T-helper 17 cell (primary cell): ENCODE measurements at regions not wholly inside any gene's neighbourhood (a gene's known extent, or its start where the extent isn't known, plus 50 kb on each side); places are given as distances from the start of the nearest gene placed in this dataset.

Experiments
- ATAC-seq: fragments of 150-1000 bp; cut with Tn5 transposase; 2 replicates; pipeline ENCODE4 v1.10.0; 2021; ENCODE audit warnings: mild to moderate bottlenecking, moderate library complexity
- DNase-seq, 3 donors: peaks; one replicate each; pipeline versions ENCODE4 v3.0.0 to v3.0.0-alpha.2; 2020 to 2021
- H3K9me3 ChIP-seq: one replicate; pipeline ENCODE4 v1.7.0; 2013; ENCODE audit warnings: low read length, mild to moderate bottlenecking; ENCODE audit not compliant: control insufficient read depth, poor library complexity, severe bottlenecking
- H3K27ac Mint-ChIP-seq: one replicate; pipeline ENCODE4 v1.8.0; 2022; ENCODE audit warnings: mild to moderate bottlenecking, moderate library complexity, mixed read lengths
- H3K27me3 Mint-ChIP-seq: one replicate; pipeline ENCODE4 v1.8.0; 2022; ENCODE audit warnings: mixed read lengths
- H3K36me3 Mint-ChIP-seq: one replicate; pipeline ENCODE4 v1.8.0; 2022; ENCODE audit warnings: low read depth, mixed read lengths
- H3K4me1 Mint-ChIP-seq: one replicate; pipeline ENCODE4 v1.8.0; 2022; ENCODE audit warnings: mild to moderate bottlenecking, mixed read lengths
- H3K4me3 Mint-ChIP-seq: one replicate; pipeline ENCODE4 v1.8.0; 2022; ENCODE audit warnings: mild to moderate bottlenecking, moderate library complexity, mixed read lengths

DNA sequence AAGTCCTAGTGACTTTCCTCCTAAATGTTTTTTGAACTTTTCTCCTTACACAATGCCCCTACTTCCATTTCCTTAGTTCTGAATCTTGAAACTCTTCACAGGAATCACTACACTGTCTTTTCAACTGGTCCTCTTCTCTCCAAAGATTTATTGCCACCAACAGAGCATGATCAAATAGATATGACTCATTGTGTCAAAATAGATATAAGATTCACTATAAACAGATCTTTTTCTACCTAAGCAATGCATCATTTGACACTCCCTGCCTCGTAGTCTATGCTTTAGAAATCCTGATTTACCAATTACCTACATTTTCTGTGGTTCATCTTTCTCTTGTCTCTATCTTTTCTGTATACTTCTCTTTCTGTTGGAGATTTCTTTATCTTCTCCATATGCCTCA lies 789.6 kb upstream of the SLIT2 start:
- Mint-ChIP-seq H3K36me3 (no peaks in the 10 kb centered on the region), H3K27me3 (no peaks in the 10 kb centered on the region), H3K4me3 (no peak overlapping the region), H3K4me1 (no peaks in the 10 kb centered on the region), H3K27ac (no peak overlapping the region)
- DNase-seq (no peak), ATAC-seq (no peak)
- H3K9me3 ChIP-seq: no peaks in the 10 kb centered on the region

DNA sequence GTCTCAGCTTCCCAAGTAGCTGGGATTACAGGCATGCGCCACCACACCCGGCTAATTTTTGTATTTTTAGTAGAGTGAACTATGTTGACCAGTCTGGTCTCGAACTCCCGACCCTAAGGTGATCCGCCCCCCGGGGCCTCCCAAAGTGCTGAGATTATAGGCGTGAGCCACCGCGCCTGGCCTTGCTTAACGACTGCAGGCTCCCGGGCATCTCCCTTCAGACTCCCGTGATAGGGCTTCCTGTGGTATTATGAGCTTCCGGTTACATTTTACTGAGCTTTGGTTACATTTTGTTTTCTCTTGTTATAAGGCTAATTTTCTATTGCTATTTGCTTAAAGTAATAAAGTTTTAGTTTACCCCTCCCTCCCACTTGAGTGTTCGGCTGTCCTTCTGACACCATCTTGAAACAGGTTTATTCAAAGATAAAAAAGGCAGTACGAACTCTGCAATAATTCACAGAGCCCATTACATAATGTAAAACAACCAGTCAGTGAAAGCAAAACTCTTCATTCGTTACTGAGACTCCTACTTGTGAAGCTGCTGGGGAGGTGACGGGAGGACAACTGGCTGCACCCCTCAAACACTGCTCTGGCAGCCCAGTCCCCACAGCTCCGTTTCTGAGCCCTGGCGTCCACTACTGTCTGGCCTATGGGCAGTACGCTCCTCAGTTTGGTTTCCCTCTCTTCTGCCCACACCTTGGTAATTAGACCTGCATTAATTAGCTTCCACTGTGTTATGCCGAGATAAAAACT lies 795.7 kb upstream of the SLIT2 start:
- ATAC-seq: no peak
- Mint-ChIP-seq H3K27ac (no peak overlapping the region), H3K36me3 (no peaks in the 10 kb centered on the region), H3K27me3 (no peaks in the 10 kb centered on the region), H3K4me3 (no peak overlapping the region), H3K4me1 (no peaks in the 10 kb centered on the region)
- no peaks in the 10 kb centered on the region for H3K9me3 ChIP-seq
- DNase-seq: no peak

DNA sequence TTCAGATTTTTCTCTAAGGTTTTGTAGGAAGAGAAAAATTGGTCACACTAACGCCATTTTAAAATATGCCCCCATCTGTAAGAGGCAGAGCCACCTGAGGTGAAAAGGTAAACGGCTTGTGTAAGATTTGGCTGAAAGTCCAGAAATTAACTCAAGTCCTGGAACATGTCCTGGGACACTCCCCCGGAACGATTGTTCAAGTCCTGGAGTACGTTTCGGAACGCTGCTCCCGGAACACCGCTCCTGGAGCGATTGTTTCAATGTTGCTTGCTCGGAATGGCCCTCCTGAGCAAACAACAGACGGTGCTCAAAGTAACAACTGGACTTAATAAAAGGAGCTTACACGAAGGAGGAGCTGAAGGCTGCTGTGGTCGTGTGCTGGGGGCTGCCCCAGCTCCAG lies 796.5 kb upstream of the SLIT2 start:
- ATAC-seq (no peak), DNase-seq (no peak)
- H3K4me3 Mint-ChIP-seq: no peak overlapping the region
- no peaks in the 10 kb centered on the region for H3K36me3 Mint-ChIP-seq
- H3K4me1 Mint-ChIP-seq: no peaks in the 10 kb centered on the region
- H3K27ac Mint-ChIP-seq: no peak overlapping the region
- H3K27me3 Mint-ChIP-seq: no peaks in the 10 kb centered on the region
- no peaks in the 10 kb centered on the region for H3K9me3 ChIP-seq

DNA sequence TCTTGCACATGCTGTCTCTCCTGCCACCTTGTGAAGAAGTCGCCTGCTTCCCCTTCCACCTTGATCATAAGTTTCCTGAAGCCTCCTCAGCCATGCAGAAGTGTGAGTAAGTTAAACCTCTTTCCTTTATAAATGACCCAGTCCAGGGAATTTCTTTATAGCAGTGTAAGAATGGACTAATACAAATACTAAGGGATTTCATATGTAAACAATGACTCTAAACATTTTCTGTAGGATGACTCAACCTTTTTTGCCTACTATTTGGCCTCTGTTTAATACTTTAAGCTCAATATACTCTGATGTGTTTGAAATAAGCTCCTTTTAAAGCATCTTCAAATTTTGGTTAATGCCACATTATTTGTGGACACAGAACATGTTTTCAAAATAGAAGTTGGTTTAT lies 813.5 kb upstream of the SLIT2 start:
- no peak for ATAC-seq
- H3K4me1 Mint-ChIP-seq: no peaks in the 10 kb centered on the region
- H3K9me3 ChIP-seq: no peaks in the 10 kb centered on the region
- no peak for DNase-seq
- no peaks in the 10 kb centered on the region for H3K36me3 Mint-ChIP-seq
- no peak overlapping the region for H3K4me3 Mint-ChIP-seq
- H3K27ac Mint-ChIP-seq: no peak overlapping the region
- H3K27me3 Mint-ChIP-seq: no peaks in the 10 kb centered on the region

DNA sequence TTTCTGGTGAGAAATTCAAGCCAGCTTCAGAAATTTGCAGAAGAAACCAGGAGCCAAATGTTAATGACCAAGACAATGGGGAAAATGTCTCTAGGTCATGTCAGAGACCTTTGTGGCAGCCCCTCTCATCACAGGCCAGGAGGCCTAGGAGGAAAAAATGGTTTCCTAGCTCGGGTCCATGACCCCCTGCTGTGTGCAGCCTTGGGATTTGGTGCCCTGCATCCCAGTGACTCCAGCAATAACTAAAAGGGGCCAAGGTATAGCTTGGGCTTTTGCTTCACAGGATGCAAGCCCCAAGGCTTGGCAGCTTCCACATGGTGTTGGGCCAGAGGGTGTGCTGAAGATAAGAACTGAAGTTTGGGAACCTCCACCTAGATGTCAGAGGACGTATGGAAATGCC lies 814.7 kb upstream of the SLIT2 start:
- no peak overlapping the region for H3K27ac Mint-ChIP-seq
- no peak overlapping the region for H3K4me3 Mint-ChIP-seq
- H3K4me1 Mint-ChIP-seq: no peaks in the 10 kb centered on the region
- no peak for DNase-seq
- no peaks in the 10 kb centered on the region for H3K27me3 Mint-ChIP-seq
- H3K9me3 ChIP-seq: no peaks in the 10 kb centered on the region
- H3K36me3 Mint-ChIP-seq: no peaks in the 10 kb centered on the region
- no peak for ATAC-seq

DNA sequence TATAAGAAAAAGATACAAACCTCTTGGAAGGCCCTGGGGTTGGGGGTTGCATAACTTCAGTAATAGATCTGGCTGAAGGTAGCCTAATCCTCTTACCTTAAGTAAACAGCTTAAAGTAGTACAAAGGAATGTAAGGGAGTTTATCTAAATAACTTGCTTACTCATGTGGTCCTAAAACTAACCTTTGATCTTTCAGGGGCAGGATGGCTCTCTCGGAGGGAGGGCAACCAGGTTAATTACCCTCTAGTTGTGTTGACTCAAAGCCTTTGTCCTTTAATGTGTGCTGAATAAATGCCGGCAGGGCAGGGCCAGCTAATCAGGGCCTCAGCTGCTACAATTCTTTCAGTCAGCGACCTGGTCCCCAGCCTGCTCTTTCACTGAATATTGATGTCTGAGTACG lies 822.0 kb upstream of the SLIT2 start:
- H3K9me3 ChIP-seq: no peaks in the 10 kb centered on the region
- H3K27ac Mint-ChIP-seq: no peak overlapping the region
- ATAC-seq (no peak), DNase-seq (no peak)
- H3K36me3 Mint-ChIP-seq: no peaks in the 10 kb centered on the region
- no peaks in the 10 kb centered on the region for H3K4me1 Mint-ChIP-seq
- H3K27me3 Mint-ChIP-seq: no peaks in the 10 kb centered on the region
- H3K4me3 Mint-ChIP-seq: no peak overlapping the region

DNA sequence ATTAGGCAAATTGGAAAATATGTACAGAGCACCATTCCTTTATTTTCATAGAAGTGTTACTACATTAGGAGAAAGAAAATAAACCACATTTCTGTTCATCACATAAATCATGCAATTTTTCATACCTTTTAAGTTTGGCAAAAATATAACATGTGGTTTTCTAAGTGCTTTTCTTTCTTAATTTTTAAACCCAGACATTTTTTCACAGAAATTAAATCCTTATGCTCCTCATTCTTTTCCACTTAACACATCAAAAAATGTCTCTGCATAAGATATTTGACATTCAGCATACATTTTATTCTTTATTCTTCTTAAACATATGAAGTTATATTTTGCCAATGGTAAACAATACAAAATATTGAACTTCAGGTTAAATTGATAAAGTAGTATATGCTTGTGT lies 826.6 kb upstream of the SLIT2 start:
- ATAC-seq (no peak), DNase-seq (no peak)
- no peaks in the 10 kb centered on the region for H3K4me1 Mint-ChIP-seq
- H3K9me3 ChIP-seq: no peaks in the 10 kb centered on the region
- H3K4me3 Mint-ChIP-seq: no peak overlapping the region
- no peaks in the 10 kb centered on the region for H3K27me3 Mint-ChIP-seq
- H3K27ac Mint-ChIP-seq: no peak overlapping the region
- H3K36me3 Mint-ChIP-seq: no peaks in the 10 kb centered on the region

DNA sequence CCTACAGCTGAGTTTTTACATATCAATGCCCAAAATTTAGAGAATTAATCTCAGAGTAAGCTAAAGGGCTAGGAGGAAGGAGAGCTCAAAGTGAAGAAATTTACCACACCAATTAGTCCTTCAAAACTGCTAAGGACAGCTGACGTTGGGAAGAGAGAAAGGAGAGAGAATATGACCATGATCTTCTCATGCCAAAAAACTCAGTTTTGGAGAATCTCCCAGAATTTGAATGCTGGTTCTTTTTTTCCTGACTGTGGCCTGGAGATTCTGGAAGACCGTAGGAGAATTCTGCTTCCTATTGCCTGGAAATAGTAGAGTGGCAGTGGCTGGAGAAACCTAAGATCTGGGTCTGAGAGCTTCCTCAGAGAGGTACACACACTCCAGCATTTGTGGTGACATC lies 834.4 kb upstream of the SLIT2 start:
- no peaks in the 10 kb centered on the region for H3K36me3 Mint-ChIP-seq
- ATAC-seq: no peak
- no peaks in the 10 kb centered on the region for H3K4me1 Mint-ChIP-seq

DNA sequence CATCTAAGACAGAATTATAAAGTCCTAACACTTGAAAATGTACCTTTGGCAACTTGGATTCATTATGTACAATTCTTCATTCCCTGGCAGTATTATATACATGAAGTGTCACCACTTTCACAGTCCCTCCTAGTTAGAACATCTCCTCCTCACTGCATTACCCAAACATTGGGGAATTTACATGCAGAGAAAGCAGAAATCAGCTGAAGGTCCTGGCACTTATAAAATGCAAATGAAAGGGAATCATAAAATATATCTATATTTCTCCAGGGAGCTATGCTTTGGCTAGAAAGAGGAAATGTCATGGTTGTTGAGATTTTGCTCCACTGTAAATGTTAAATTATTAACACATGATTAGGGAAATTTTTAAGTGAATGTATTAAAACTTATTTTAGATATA lies 835.6 kb upstream of the SLIT2 start:
- H3K9me3 ChIP-seq: no peaks in the 10 kb centered on the region
- Mint-ChIP-seq H3K4me1 (no peaks in the 10 kb centered on the region), H3K27me3 (no peaks in the 10 kb centered on the region), H3K27ac (no peak overlapping the region), H3K4me3 (no peak overlapping the region), H3K36me3 (no peaks in the 10 kb centered on the region)
- no peak for DNase-seq
- ATAC-seq: no peak

More for the DNA sequence above, 834.4 kb upstream of the SLIT2 start:
- DNase-seq: no peak
- H3K4me3 Mint-ChIP-seq: no peak overlapping the region
- H3K27ac Mint-ChIP-seq: no peak overlapping the region
- H3K27me3 Mint-ChIP-seq: no peaks in the 10 kb centered on the region
- no peaks in the 10 kb centered on the region for H3K9me3 ChIP-seq

DNA sequence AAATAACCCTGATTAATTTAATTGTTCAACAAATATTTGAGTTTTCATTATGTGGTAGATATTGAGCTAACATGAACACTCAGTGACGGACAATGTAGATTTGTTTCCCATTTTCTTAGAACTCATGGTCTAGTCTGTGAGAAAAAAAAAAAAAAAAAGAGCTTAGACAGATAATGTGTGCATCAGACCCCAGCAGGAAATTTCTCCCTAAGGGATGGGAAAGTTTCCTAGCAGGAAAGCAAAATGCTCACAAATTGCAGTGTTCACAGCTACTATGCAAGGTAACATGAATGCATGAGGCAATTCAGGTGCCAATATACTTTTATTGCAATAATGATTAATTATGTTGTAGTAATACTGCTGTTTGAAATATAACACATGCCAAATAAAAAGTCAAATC lies 843.2 kb upstream of the SLIT2 start:
- Mint-ChIP-seq H3K27ac (no peak overlapping the region), H3K27me3 (no peaks in the 10 kb centered on the region), H3K36me3 (no peaks in the 10 kb centered on the region), H3K4me3 (no peak overlapping the region), H3K4me1 (no peaks in the 10 kb centered on the region)
- no peak for DNase-seq
- ATAC-seq: no peak
- no peaks in the 10 kb centered on the region for H3K9me3 ChIP-seq

DNA sequence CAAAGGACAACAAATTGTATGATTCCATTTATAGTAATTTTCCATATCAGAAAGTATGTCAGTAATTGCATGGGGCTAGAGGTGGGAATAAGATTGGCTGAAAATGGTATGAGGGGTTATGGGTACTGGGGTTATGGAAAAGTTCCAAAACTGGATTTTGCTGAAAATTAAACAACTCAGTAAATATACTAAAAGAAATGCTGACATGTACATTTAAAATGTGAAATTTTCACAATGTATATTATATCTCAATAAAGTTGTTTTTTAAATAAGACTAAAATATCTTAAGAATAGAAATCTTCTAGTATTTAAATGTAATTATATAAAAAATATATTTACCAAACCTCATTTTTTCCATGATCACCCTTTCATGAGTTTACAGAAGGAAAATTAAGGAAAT lies 844.9 kb upstream of the SLIT2 start:
- Mint-ChIP-seq H3K4me1 (no peaks in the 10 kb centered on the region), H3K27me3 (no peaks in the 10 kb centered on the region), H3K27ac (no peak overlapping the region), H3K36me3 (no peaks in the 10 kb centered on the region), H3K4me3 (no peak overlapping the region)
- DNase-seq (no peak), ATAC-seq (no peak)
- H3K9me3 ChIP-seq: no peaks in the 10 kb centered on the region

DNA sequence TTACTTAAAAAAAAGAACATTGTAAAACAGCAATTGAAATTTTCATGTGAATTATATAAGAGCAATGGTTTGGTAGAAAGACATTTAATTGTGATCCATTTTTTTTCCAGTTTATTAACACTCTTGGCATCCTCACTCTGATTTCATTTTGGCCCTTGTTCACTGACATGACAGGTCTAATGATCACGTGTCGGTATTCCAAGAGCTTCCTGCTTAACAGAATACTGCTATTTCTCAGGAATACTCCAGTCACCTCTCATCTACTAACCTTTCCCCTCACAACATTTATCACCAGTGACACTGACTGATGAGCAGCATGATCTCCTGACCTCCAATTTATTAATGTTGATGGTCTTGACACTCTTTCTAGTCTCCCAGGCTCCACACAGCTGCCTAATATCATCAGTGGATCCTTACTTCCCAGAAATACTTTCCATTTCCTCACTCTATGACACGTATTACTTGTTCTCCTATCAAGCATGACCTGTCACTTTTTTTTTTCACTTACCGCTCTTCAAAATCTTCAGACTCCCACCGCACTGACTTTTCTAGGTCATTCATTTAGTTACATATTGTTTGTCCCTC lies 847.8 kb upstream of the SLIT2 start:
- H3K27me3 Mint-ChIP-seq: no peaks in the 10 kb centered on the region
- H3K27ac Mint-ChIP-seq: no peak overlapping the region
- H3K9me3 ChIP-seq: no peaks in the 10 kb centered on the region
- DNase-seq (no peak), ATAC-seq (no peak)
- H3K4me1 Mint-ChIP-seq: no peaks in the 10 kb centered on the region
- H3K36me3 Mint-ChIP-seq: no peaks in the 10 kb centered on the region
- H3K4me3 Mint-ChIP-seq: no peak overlapping the region

DNA sequence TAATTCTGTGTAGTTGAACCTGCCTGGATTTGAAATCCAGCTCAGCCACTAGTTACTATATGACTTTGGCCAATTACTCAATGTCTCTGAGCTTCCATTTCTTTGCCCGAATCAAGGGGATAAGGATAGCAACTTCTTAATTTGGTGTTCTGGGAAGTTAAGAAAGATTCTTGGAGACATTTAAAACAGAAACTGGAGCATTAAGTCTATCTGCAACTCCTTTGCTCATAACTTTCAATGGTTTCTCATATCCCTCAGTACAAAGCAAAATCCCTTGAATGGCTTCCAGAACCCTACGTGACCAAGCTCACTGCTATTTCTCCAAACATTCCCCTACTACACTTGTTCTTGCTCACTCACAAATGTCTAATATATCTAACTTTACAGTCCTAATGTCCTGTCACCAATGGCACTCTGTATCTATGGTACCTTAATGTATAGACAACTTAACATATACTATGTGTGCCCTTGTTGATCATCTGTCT lies 849.1 kb upstream of the SLIT2 start:
- DNase-seq (no peak), ATAC-seq (no peak)
- Mint-ChIP-seq H3K4me1 (no peaks in the 10 kb centered on the region), H3K4me3 (no peak overlapping the region), H3K36me3 (no peaks in the 10 kb centered on the region), H3K27ac (no peak overlapping the region), H3K27me3 (no peaks in the 10 kb centered on the region)
- no peaks in the 10 kb centered on the region for H3K9me3 ChIP-seq
